ENCODE measurements at regions not wholly inside any gene's neighbourhood (a gene's known extent, or its start where the extent isn't known, plus 50 kb on each side); places are given as distances from the start of the nearest gene placed in this dataset.

- TF ChIP-seq CEBPZ (IDR thresholded peaks at IDR 0.05; ENCODE audit: low read depth, low read length) (no peak), SMC3 (IDR thresholded peaks at IDR 0.05; ENCODE audit: borderline replicate concordance, low read length) (no peak), CHD1 (IDR thresholded peaks at IDR 0.05; ENCODE audit: low read depth, low read length) (no peak), EZH2 (IDR thresholded peaks at IDR 0.05; ENCODE audit: borderline replicate concordance, control insufficient read depth, low read depth, low read length) (no peak)
Measured at GRCh38 chr15:92818651-92819277, 81.4 kb upstream of the CHD2 start.
